Gastroesophageal sphincter (tissue), 4 donors: ENCODE measurements at regions not wholly inside any gene's neighbourhood (a gene's known extent, or its start where the extent isn't known, plus 50 kb on each side); places are given as distances from the start of the nearest gene placed in this dataset.

Experiments used
- ATAC-seq: fragments of 150-250 bp; one replicate; pipeline ENCODE4 v1.9.1; 2016; ENCODE audit warnings: mild to moderate bottlenecking, moderate library complexity
- H3K27ac ChIP-seq, 4 donors: fragments of 200-600 bp; sonication (generic) in 3 of 4; 1 replicate in 3 of 4; 2 replicates in 1 of 4; pipeline ENCODE4 v1.5.1; 2016 to 2019
- H3K27me3 ChIP-seq: fragments of 200-600 bp; sonication (generic); one replicate; pipeline ENCODE4 v1.5.1; 2019
- H3K36me3 ChIP-seq, 2 donors: fragments of 200-600 bp; sonication (generic); one replicate each; pipeline ENCODE4 v1.5.1; 2019; ENCODE audit warnings: control low read depth in 1 of 2
- H3K4me1 ChIP-seq, 3 donors: fragments of 200-600 bp; sonication (generic); 1 replicate in 2 of 3; 2 replicates in 1 of 3; pipeline ENCODE4 v1.5.1; 2016 to 2019; ENCODE audit warnings: control low read depth in 2 of 3
- H3K4me3 ChIP-seq, 2 donors: fragments of 200-600 bp; sonication (generic); one replicate each; pipeline ENCODE4 v1.5.1; 2019; ENCODE audit warnings: mild to moderate bottlenecking in 1 of 2, moderate library complexity in 1 of 2
- H3K9me3 ChIP-seq, 3 donors: fragments of 200-600 bp; sonication (generic); one replicate each; pipeline ENCODE4 v1.5.1; 2017 to 2019; ENCODE audit warnings: control low read depth in 2 of 3
- CTCF ChIP-seq, 4 experiments: fragments of 200-600 bp in 2 of 4; fragments of 450-650 bp in 2 of 4; sonication (generic) in 1 of 4; IDR thresholded peaks; one replicate each; pipeline ENCODE4 v1.5.1; 2017 to 2019; ENCODE audit warnings: antibody characterized with exemption in 4 of 4, mild to moderate bottlenecking in 2 of 4, moderate library complexity in 2 of 4
- EP300 ChIP-seq: sonication (generic); formaldehyde crosslinking; IDR thresholded peaks from one replicate; pipeline ENCODE4 v1.6.1; 2017; ENCODE audit warnings: antibody characterized with exemption, mild to moderate bottlenecking
- POLR2A ChIP-seq, 2 donors: fragments of 450-650 bp; IDR thresholded peaks; one replicate each; pipeline ENCODE4 v1.6.1; 2017; ENCODE audit warnings: antibody characterized with exemption in 2 of 2, mild to moderate bottlenecking in 2 of 2, moderate library complexity in 1 of 2
- POLR2AphosphoS5 ChIP-seq: sonication (generic); formaldehyde crosslinking; IDR thresholded peaks from one replicate; pipeline ENCODE4 v1.6.1; 2017; ENCODE audit warnings: antibody characterized with exemption
- WGBS, 2 donors: methylation state at CpG; one replicate each; pipeline ENCODE4 v1.1.5; 2018; ENCODE audit warnings: low coverage in 1 of 2; 5-methylcytosine and 5-hydroxymethylcytosine counted together

GRCh38 chr2:192381082-192381481 is 186.3 kb upstream of the TMEFF2 start:
- Histone ChIP-seq H3K36me3 (no peaks in the 10 kb centered on the region), H3K4me3 (no peak overlapping the region), H3K9me3 (no peaks in the 10 kb centered on the region), H3K27me3 (no peaks in the 10 kb centered on the region), H3K4me1 (no peaks in the 10 kb centered on the region), H3K27ac (no peak overlapping the region)
- TF ChIP-seq CTCF (IDR thresholded peaks at IDR 0.05): no peak
- TF ChIP-seq POLR2AphosphoS5: no peak
- no peak for TF ChIP-seq POLR2A (IDR thresholded peaks at IDR 0.05)
- TF ChIP-seq EP300: no peak
- WGBS, 2 donors: 27 to 38% methylated on average over 1 of the region's 1 CpG
- ATAC-seq: no peak

- WGBS, 2 donors: 24% methylated on average over 1 of the region's 1 CpG; no CpG with 5 or more reads in 1 of the 2 donors
- Histone ChIP-seq H3K27ac (no peak overlapping the region), H3K9me3 (no peaks in the 10 kb centered on the region), H3K4me1 (no peaks in the 10 kb centered on the region), H3K27me3 (no peaks in the 10 kb centered on the region), H3K4me3 (no peak overlapping the region), H3K36me3 (no peaks in the 10 kb centered on the region)
- TF ChIP-seq CTCF (IDR thresholded peaks at IDR 0.05) (no peak), POLR2AphosphoS5 (no peak), EP300 (no peak), POLR2A (IDR thresholded peaks at IDR 0.05) (no peak)
- ATAC-seq: no peak
Measured at GRCh38 chr2:192379736-192380135, 185.0 kb upstream of the TMEFF2 start.

GRCh38 chr2:192377173-192377572 is 182.4 kb upstream of the TMEFF2 start:
- no peaks in the 10 kb centered on the region for H3K4me1 ChIP-seq
- no peak for ATAC-seq
- no peaks in the 10 kb centered on the region for H3K36me3 ChIP-seq
- H3K9me3 ChIP-seq: no peaks in the 10 kb centered on the region
- no peak overlapping the region for H3K4me3 ChIP-seq
- no peaks in the 10 kb centered on the region for H3K27me3 ChIP-seq
- no peak for TF ChIP-seq EP300
- no peak overlapping the region for H3K27ac ChIP-seq

- H3K9me3 ChIP-seq: no peaks in the 10 kb centered on the region
- no peak overlapping the region for H3K4me3 ChIP-seq
- 66 to 83% methylated on average over 2 of the region's 2 CpGs for WGBS, 2 donors
- TF ChIP-seq CTCF (IDR thresholded peaks at IDR 0.05): no peak
- no peak for TF ChIP-seq POLR2A (IDR thresholded peaks at IDR 0.05)
- no peak for TF ChIP-seq EP300
- ATAC-seq: no peak
- no peaks in the 10 kb centered on the region for H3K4me1 ChIP-seq
- no peak overlapping the region for H3K27ac ChIP-seq
- H3K36me3 ChIP-seq: no peaks in the 10 kb centered on the region
- no peaks in the 10 kb centered on the region for H3K27me3 ChIP-seq
Measured at GRCh38 chr2:192373754-192374153, 179.0 kb upstream of the TMEFF2 start.

GRCh38 chr2:192373221-192373620 is 178.5 kb upstream of the TMEFF2 start:
- no peak for ATAC-seq
- H3K36me3 ChIP-seq: no peaks in the 10 kb centered on the region
- H3K4me1 ChIP-seq: no peaks in the 10 kb centered on the region
- TF ChIP-seq POLR2AphosphoS5 (no peak), CTCF (IDR thresholded peaks at IDR 0.05) (no peak), EP300 (no peak), POLR2A (IDR thresholded peaks at IDR 0.05) (no peak)
- no peak overlapping the region for H3K4me3 ChIP-seq
- no peak overlapping the region for H3K27ac ChIP-seq
- 74 to 87% methylated on average over 4 to 6 of the region's 6 CpGs for WGBS, 2 donors
- no peaks in the 10 kb centered on the region for H3K27me3 ChIP-seq
- H3K9me3 ChIP-seq: no peaks in the 10 kb centered on the region

GRCh38 chr2:192369969-192370368 is 175.2 kb upstream of the TMEFF2 start:
- Histone ChIP-seq H3K9me3 (no peaks in the 10 kb centered on the region), H3K36me3 (no peaks in the 10 kb centered on the region), H3K4me3 (no peak overlapping the region), H3K4me1 (no peaks in the 10 kb centered on the region), H3K27ac (no peak overlapping the region), H3K27me3 (no peaks in the 10 kb centered on the region)
- no peak for ATAC-seq
- 68 to 78% methylated on average over 3 of the region's 3 CpGs for WGBS, 2 donors
- TF ChIP-seq CTCF (IDR thresholded peaks at IDR 0.05): no peak
- no peak for TF ChIP-seq POLR2AphosphoS5
- no peak for TF ChIP-seq POLR2A (IDR thresholded peaks at IDR 0.05)
